ENCODE measurements at regions not wholly inside any gene's neighbourhood (a gene's known extent, or its start where the extent isn't known, plus 50 kb on each side); places are given as distances from the start of the nearest gene placed in this dataset.

GRCh38 chrX:33330798-33331197 lies 119.4 kb upstream of the DMD start:
- no peaks in the 10 kb centered on the region for H3K79me2 ChIP-seq (ENCODE audit: control insufficient read depth, insufficient read depth, low read length)
- H3K9me3 ChIP-seq (replicated peaks; ENCODE audit: control insufficient read depth, insufficient read depth, low read length), result no peaks in the 10 kb centered on the region
- no peak overlapping the region for H3K4me2 ChIP-seq (ENCODE audit: control insufficient read depth, insufficient read depth)
- H4K20me1 ChIP-seq (ENCODE audit: control insufficient read depth, insufficient read depth), result no peaks in the 10 kb centered on the region
- FAIRE-seq (no peak), DNase-seq (ENCODE audit: low read depth, low spot score) (no peak), ATAC-seq (no peak)
- SMC1A ChIA-PET (ENCODE audit: uncharacterized antibody, unreplicated experiment), result no interaction called here
- RAD21 ChIA-PET (ENCODE audit: unreplicated experiment), result no interaction called here
- H3K4me1 ChIP-seq (ENCODE audit: control insufficient read depth, insufficient read depth, low read length), result no peaks in the 10 kb centered on the region
- H3K4me3 ChIP-seq, result no peak overlapping the region
- H3K36me3 ChIP-seq (ENCODE audit: control insufficient read depth in 2 of 2, insufficient read depth in 2 of 2, low read length in 1 of 2), result no peaks in the 10 kb centered on the region
- no peak overlapping the region for H3K27ac ChIP-seq (ENCODE audit: control insufficient read depth, insufficient read depth)
- in situ Hi-C loops (cut with MboI) (no loop called here), intact Hi-C loops (cut with micrococcal nuclease; ENCODE audit: unreplicated experiment) (loop anchor here (10.0 kb wide), 1 partner anchor 796 kb away; no protein-coding TSS in a partner anchor)
- CTCF ChIA-PET, result interaction anchor here (1.1 kb wide), 1 partner anchor 12 kb away, joined by 4 read pairs; no protein-coding TSS in a partner anchor
- 35% methylated on average over 3 of the region's 3 CpGs for WGBS (ENCODE audit: insufficient coverage, insufficient replicate concordance, low lambda C conversion rate, missing lambda C conversion rate)
- no peak overlapping the region for H2AFZ ChIP-seq (ENCODE audit: control insufficient read depth, low read depth, low read length)
- H3K27me3 ChIP-seq (replicated peaks in 1 of 2; ENCODE audit: control insufficient read depth in 2 of 2, insufficient read depth in 2 of 2, low read length in 1 of 2), result no peaks in the 10 kb centered on the region
- BruUV-seq (replicated peaks), result no TSS peak
- H3K9ac ChIP-seq (ENCODE audit: control insufficient read depth, insufficient read depth, low read length), result no peak overlapping the region
- POLR2A ChIA-PET, result no interaction called here
- no peak for TF ChIP-seq BCL11A (IDR thresholded peaks at IDR 0.05; ENCODE audit: low read depth, low read length)
- TF ChIP-seq TCF12 (IDR thresholded peaks at IDR 0.05; ENCODE audit: low read depth, low read length), result no peak
- TF ChIP-seq CBFB (IDR thresholded peaks at IDR 0.05; ENCODE audit: low read depth), result no peak
- no peak for TF ChIP-seq NBN (IDR thresholded peaks at IDR 0.05)
- TF ChIP-seq YBX1 (IDR thresholded peaks at IDR 0.05), result no peak
- no peak for TF ChIP-seq BRCA1 (IDR thresholded peaks at IDR 0.05; ENCODE audit: low read depth, low read length)
- no peak for TF ChIP-seq CUX1 (IDR thresholded peaks at IDR 0.05; ENCODE audit: insufficient replicate concordance, low read depth, low read length)
- no peak for TF ChIP-seq NKRF (conservative IDR thresholded peaks at IDR 0.05)
- TF ChIP-seq RELA (IDR thresholded peaks at IDR 0.05; ENCODE audit: borderline replicate concordance, partially characterized antibody), result no peak
- no peak for TF ChIP-seq MAX (IDR thresholded peaks at IDR 0.05; ENCODE audit: low read depth, low read length)
- no peak for TF ChIP-seq HDGF (IDR thresholded peaks at IDR 0.05)
- TF ChIP-seq HSF1 (IDR thresholded peaks at IDR 0.05; ENCODE audit: low read depth, low read length), result no peak
- no peak for TF ChIP-seq CTCF (IDR thresholded peaks at IDR 0.05 in 2 of 3, conservative IDR thresholded peaks at IDR 0.05 in 1 of 3; ENCODE audit: control insufficient read depth in 2 of 3, extremely low read depth in 1 of 3, insufficient read depth in 1 of 3, low read depth in 3 of 3, low read length in 3 of 3)
- TF ChIP-seq CBX3 (IDR thresholded peaks at IDR 0.05; ENCODE audit: borderline replicate concordance, low read depth), result no peak
